B cell (primary cell): ENCODE measurements at regions not wholly inside any gene's neighbourhood (a gene's known extent, or its start where the extent isn't known, plus 50 kb on each side); places are given as distances from the start of the nearest gene placed in this dataset.

ENCODE experiments used
- EZH2 ChIP-seq: IDR thresholded peaks from 2 replicates; pipeline ENCODE4 v1.6.1; 2012; ENCODE audit warnings: borderline replicate concordance, low read depth, mild to moderate bottlenecking, moderate library complexity, low read length; ENCODE audit not compliant: insufficient read depth, poor library complexity, severe bottlenecking
- TF ChIP-seq, protein P1 (sequence below): fragments of 200-600 bp; IDR thresholded peaks from one replicate; pipeline ENCODE4 v1.8.0; 2022; ENCODE audit warnings: antibody characterized with exemption, mild to moderate bottlenecking

DNA sequence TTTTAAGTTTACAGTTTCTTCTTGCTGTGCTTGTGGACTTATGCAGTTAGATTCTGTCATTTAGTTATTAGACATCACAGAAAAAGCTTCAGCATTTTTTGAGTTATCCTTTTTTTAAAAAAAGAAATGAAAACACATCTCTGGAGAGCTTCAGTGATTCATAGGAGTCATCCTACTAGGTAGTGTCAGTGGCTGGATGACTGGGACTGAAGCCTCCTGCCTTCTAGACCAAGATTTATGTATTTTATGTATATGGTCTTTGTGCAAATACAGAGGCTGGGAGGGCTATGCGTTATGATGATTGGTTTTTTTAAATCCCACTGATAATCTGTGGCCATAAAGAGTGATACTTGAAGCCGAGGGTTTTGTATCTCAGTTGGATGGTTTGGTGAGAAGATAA lies 125.9 kb upstream of the JAG1 start:
- TF ChIP-seq, protein P1, sequence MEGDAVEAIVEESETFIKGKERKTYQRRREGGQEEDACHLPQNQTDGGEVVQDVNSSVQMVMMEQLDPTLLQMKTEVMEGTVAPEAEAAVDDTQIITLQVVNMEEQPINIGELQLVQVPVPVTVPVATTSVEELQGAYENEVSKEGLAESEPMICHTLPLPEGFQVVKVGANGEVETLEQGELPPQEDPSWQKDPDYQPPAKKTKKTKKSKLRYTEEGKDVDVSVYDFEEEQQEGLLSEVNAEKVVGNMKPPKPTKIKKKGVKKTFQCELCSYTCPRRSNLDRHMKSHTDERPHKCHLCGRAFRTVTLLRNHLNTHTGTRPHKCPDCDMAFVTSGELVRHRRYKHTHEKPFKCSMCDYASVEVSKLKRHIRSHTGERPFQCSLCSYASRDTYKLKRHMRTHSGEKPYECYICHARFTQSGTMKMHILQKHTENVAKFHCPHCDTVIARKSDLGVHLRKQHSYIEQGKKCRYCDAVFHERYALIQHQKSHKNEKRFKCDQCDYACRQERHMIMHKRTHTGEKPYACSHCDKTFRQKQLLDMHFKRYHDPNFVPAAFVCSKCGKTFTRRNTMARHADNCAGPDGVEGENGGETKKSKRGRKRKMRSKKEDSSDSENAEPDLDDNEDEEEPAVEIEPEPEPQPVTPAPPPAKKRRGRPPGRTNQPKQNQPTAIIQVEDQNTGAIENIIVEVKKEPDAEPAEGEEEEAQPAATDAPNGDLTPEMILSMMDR = no peak
- no peak for TF ChIP-seq EZH2
